WTC11 (cell line): ENCODE measurements at regions not wholly inside any gene's neighbourhood (a gene's known extent, or its start where the extent isn't known, plus 50 kb on each side); places are given as distances from the start of the nearest gene placed in this dataset.

Experiments
- ATAC-seq: fragments of 200-7000 bp; cut with Tn5 transposase; 2 replicates; pipeline ENCODE4 v1.10.0; 2021; ENCODE audit warnings: mild to moderate bottlenecking, moderate library complexity
- CTCF ChIA-PET: fragments of 300-600 bp; sonication (Branson Sonifier 250); formaldehyde crosslinking; loops from one replicate; lab custom pipeline; 2021; ENCODE audit warnings: antibody characterized with exemption; lab: Charles Lee
- POLR2A ChIA-PET: fragments of 350-600 bp; sonication (Branson Sonifier 250); formaldehyde crosslinking; loops from one replicate; lab custom pipeline; 2021; ENCODE audit warnings: antibody characterized with exemption; lab: Charles Lee
- DNase-seq: peaks from one replicate; pipeline ENCODE4 v3.0.0; 2021; ENCODE audit warnings: low spot score
- H3K27ac Mint-ChIP-seq: 2 replicates; pipeline ENCODE4 v1.8.0; 2021; ENCODE audit warnings: mixed read lengths
- H3K27me3 Mint-ChIP-seq: 2 replicates; pipeline ENCODE4 v1.8.0; 2021; ENCODE audit warnings: low read depth, mild to moderate bottlenecking, moderate library complexity, mixed read lengths
- H3K36me3 Mint-ChIP-seq: 2 replicates; pipeline ENCODE4 v1.8.0; 2021; ENCODE audit warnings: mixed read lengths
- H3K4me1 Mint-ChIP-seq: 2 replicates; pipeline ENCODE4 v1.8.0; 2022; ENCODE audit warnings: mixed read lengths
- H3K4me3 Mint-ChIP-seq: 2 replicates; pipeline ENCODE4 v1.8.0; 2021; ENCODE audit warnings: mild to moderate bottlenecking, moderate library complexity, mixed read lengths
- H3K9me3 Mint-ChIP-seq: 2 replicates; pipeline ENCODE4 v1.8.0; 2021; ENCODE audit warnings: mixed read lengths
- E2F1 ChIP-seq: sonication (generic); formaldehyde crosslinking; IDR thresholded peaks from 2 replicates; pipeline ENCODE4 v1.8.0; 2022; ENCODE audit warnings: mild to moderate bottlenecking, missing genetic modification reagents
- MYBL2 ChIP-seq: sonication (generic); formaldehyde crosslinking; IDR thresholded peaks from 2 replicates; pipeline ENCODE4 v1.8.1; 2023; ENCODE audit warnings: mild to moderate bottlenecking, moderate library complexity, missing genetic modification reagents
- NFATC4 ChIP-seq: fragments of 250-450 bp; sonication (Bioruptor Pico); IDR thresholded peaks from 2 replicates; pipeline ENCODE4 v1.9.0; 2021; ENCODE audit warnings: mild to moderate bottlenecking
- NFYB ChIP-seq: sonication (generic); formaldehyde crosslinking; conservative IDR thresholded peaks from 2 replicates; pipeline ENCODE4 v1.8.0; 2022; ENCODE audit warnings: low read depth, missing genetic modification reagents
- PRRX2 ChIP-seq: fragments of 250-450 bp; sonication (Bioruptor Pico); IDR thresholded peaks from 2 replicates; pipeline ENCODE4 v1.8.0; 2021; ENCODE audit warnings: mild to moderate bottlenecking
- RELA ChIP-seq: sonication (generic); formaldehyde crosslinking; IDR thresholded peaks from 2 replicates; pipeline ENCODE4 v1.8.1; 2022; ENCODE audit warnings: missing genetic modification reagents, mild to moderate bottlenecking, borderline replicate concordance
- RORB ChIP-seq: fragments of 250-450 bp; sonication (Bioruptor Pico); IDR thresholded peaks from 2 replicates; pipeline ENCODE4 v1.9.0; 2021; ENCODE audit warnings: mild to moderate bottlenecking
- SP1 ChIP-seq: sonication (generic); formaldehyde crosslinking; conservative IDR thresholded peaks from 2 replicates; pipeline ENCODE4 v1.8.1; 2022; ENCODE audit warnings: missing genetic modification reagents
- TP53 ChIP-seq: sonication (generic); formaldehyde crosslinking; IDR thresholded peaks from 2 replicates; pipeline ENCODE4 v1.8.1; 2023; ENCODE audit warnings: mild to moderate bottlenecking, missing genetic modification reagents
- ZNF121 ChIP-seq: sonication (generic); formaldehyde crosslinking; IDR thresholded peaks from 2 replicates; pipeline ENCODE4 v1.8.0; 2023; ENCODE audit warnings: missing genetic modification reagents
- ZNF138 ChIP-seq: sonication (generic); formaldehyde crosslinking; conservative IDR thresholded peaks from 2 replicates; pipeline ENCODE4 v1.8.1; 2022; ENCODE audit warnings: mild to moderate bottlenecking, moderate library complexity, missing genetic modification reagents
- ZNF263 ChIP-seq: sonication (generic); formaldehyde crosslinking; IDR thresholded peaks from 2 replicates; pipeline ENCODE4 v1.8.1; 2022; ENCODE audit warnings: low read depth, mild to moderate bottlenecking, moderate library complexity, missing genetic modification reagents
- ZNF396 ChIP-seq: fragments of 250-450 bp; sonication (Bioruptor Pico); IDR thresholded peaks from 2 replicates; pipeline ENCODE4 v1.8.0; 2021; ENCODE audit warnings: mild to moderate bottlenecking, moderate library complexity, borderline replicate concordance
- ZNF416 ChIP-seq: fragments of 250-450 bp; sonication (Bioruptor Pico); IDR thresholded peaks from 2 replicates; pipeline ENCODE4 v1.9.0; 2021; ENCODE audit warnings: mild to moderate bottlenecking, inconsistent platforms
- ZNF671 ChIP-seq: fragments of 250-450 bp; sonication (Bioruptor Pico); IDR thresholded peaks from 2 replicates; pipeline ENCODE4 v1.8.0; 2021; ENCODE audit warnings: mild to moderate bottlenecking
- TF ChIP-seq, protein P1 (sequence below): fragments of 250-450 bp; sonication (Bioruptor Pico); IDR thresholded peaks from 2 replicates; pipeline ENCODE4 v1.9.0; 2021; ENCODE audit warnings: moderate library complexity, mild to moderate bottlenecking, inconsistent platforms, borderline replicate concordance
- TF ChIP-seq, protein P2 (sequence below): sonication (generic); formaldehyde crosslinking; IDR thresholded peaks from 2 replicates; pipeline ENCODE4 v1.8.0; 2023; ENCODE audit warnings: mild to moderate bottlenecking, missing genetic modification reagents
- TF ChIP-seq, protein P3 (sequence below): sonication (generic); formaldehyde crosslinking; IDR thresholded peaks from 2 replicates; pipeline ENCODE4 v1.8.1; 2022; ENCODE audit warnings: low read depth, missing genetic modification reagents, borderline replicate concordance
- TF ChIP-seq, protein P4 (sequence below): sonication (generic); formaldehyde crosslinking; conservative IDR thresholded peaks from 2 replicates; pipeline ENCODE4 v1.8.1; 2023; ENCODE audit warnings: mild to moderate bottlenecking, low read depth, missing genetic modification reagents, moderate library complexity
- TF ChIP-seq, protein P5 (sequence below): sonication (generic); formaldehyde crosslinking; IDR thresholded peaks from 2 replicates; pipeline ENCODE4 v1.8.1; 2023; ENCODE audit warnings: mild to moderate bottlenecking, missing genetic modification reagents, moderate library complexity
- TF ChIP-seq, protein P6 (sequence below): sonication (generic); formaldehyde crosslinking; IDR thresholded peaks from 2 replicates; pipeline ENCODE4 v1.8.1; 2022; ENCODE audit warnings: mild to moderate bottlenecking, missing genetic modification reagents, moderate library complexity, borderline replicate concordance

DNA sequence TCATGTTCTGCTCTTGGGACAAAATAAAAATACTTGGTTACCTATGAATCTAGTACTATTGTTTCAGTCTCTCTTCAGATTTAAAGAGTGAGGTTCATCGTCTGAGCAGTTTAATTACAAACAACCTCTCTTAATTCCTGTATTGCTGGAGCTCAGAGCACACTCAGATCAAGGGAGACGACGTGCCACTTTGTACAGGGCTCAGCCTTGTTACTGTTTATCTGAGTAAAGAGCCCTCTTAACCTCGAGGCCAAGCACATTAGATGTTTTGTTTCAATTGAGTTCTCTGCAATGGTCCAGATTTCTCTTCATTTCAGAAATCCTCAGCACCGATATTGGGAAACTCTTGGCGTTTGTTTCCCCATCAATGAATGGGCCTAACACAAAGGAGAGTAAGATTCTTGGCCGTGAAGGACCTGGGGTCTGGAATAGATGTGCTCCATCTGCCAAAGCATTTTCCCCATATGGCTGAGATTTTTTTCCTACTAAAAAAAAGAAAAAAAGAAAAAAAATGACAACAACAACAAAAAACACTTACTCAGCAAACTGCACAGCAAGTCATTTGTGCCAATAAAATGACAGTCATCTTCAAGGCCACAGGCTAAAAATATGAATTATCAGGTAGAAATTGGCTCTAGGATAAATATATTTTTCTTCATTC is 82.6 kb upstream of the CCN6 start (continued):
- TF ChIP-seq, protein P1, sequence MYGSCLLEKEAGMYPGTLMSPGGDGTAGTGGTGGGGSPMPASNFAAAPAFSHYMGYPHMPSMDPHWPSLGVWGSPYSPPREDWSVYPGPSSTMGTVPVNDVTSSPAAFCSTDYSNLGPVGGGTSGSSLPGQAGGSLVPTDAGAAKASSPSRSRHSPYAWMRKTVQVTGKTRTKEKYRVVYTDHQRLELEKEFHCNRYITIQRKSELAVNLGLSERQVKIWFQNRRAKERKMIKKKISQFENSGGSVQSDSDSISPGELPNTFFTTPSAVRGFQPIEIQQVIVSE (CRISPR knock-in tag): no peak
- TF ChIP-seq ZNF416: no peak
- TF ChIP-seq ZNF396 (CRISPR knock-in tag): no peak
- TF ChIP-seq, protein P2, sequence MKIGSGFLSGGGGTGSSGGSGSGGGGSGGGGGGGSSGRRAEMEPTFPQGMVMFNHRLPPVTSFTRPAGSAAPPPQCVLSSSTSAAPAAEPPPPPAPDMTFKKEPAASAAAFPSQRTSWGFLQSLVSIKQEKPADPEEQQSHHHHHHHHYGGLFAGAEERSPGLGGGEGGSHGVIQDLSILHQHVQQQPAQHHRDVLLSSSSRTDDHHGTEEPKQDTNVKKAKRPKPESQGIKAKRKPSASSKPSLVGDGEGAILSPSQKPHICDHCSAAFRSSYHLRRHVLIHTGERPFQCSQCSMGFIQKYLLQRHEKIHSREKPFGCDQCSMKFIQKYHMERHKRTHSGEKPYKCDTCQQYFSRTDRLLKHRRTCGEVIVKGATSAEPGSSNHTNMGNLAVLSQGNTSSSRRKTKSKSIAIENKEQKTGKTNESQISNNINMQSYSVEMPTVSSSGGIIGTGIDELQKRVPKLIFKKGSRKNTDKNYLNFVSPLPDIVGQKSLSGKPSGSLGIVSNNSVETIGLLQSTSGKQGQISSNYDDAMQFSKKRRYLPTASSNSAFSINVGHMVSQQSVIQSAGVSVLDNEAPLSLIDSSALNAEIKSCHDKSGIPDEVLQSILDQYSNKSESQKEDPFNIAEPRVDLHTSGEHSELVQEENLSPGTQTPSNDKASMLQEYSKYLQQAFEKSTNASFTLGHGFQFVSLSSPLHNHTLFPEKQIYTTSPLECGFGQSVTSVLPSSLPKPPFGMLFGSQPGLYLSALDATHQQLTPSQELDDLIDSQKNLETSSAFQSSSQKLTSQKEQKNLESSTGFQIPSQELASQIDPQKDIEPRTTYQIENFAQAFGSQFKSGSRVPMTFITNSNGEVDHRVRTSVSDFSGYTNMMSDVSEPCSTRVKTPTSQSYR (CRISPR knock-in tag): no peak

- peaks cover 18% of the 10 kb centered on the region for H3K4me1 Mint-ChIP-seq
- no peak for ATAC-seq
- no peaks in the 10 kb centered on the region for H3K36me3 Mint-ChIP-seq
- peaks cover 7% of the 10 kb centered on the region for H3K27me3 Mint-ChIP-seq
- CTCF ChIA-PET: no interaction called here
- no peak overlapping the region for H3K27ac Mint-ChIP-seq
- POLR2A ChIA-PET: no interaction called here
- TF ChIP-seq ZNF138 (no peak), ZNF671 (CRISPR knock-in tag) (no peak), ZNF263 (CRISPR knock-in tag) (no peak), NFYB (CRISPR knock-in tag) (no peak), RELA (CRISPR knock-in tag) (no peak)
- TF ChIP-seq, protein P3, sequence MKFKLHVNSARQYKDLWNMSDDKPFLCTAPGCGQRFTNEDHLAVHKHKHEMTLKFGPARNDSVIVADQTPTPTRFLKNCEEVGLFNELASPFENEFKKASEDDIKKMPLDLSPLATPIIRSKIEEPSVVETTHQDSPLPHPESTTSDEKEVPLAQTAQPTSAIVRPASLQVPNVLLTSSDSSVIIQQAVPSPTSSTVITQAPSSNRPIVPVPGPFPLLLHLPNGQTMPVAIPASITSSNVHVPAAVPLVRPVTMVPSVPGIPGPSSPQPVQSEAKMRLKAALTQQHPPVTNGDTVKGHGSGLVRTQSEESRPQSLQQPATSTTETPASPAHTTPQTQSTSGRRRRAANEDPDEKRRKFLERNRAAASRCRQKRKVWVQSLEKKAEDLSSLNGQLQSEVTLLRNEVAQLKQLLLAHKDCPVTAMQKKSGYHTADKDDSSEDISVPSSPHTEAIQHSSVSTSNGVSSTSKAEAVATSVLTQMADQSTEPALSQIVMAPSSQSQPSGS (CRISPR knock-in tag): no peak
- no peak for DNase-seq
- H3K9me3 Mint-ChIP-seq: no peaks in the 10 kb centered on the region
- H3K4me3 Mint-ChIP-seq: no peak overlapping the region
Observed at GRCh38 chr6:111971866-111972532, 81.9 kb upstream of the CCN6 start.

DNA sequence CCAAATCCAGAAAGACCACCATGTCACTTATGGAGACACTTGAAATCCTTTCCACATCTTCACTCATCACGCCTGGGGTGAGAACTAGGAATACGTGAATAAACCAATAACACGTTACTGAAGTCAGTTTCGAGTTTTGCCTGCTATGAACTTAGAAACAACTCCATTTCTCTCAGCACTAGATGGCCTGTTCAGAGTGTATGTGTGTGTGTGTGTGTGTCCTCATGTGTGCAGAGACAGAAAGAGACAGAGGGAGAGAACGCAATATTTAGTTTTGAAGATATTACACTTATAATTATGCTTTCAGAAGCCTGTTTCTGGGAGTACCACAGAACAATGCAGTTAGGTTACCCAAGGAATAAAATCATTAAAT is 81.2 kb upstream of the CCN6 start:
- ChIA-PET CTCF (no interaction called here), POLR2A (no interaction called here)
- DNase-seq: no peak
- no peak for ATAC-seq
- peaks cover 13% of the 10 kb centered on the region for H3K27me3 Mint-ChIP-seq
- H3K4me1 Mint-ChIP-seq: peaks cover 18% of the 10 kb centered on the region
- H3K36me3 Mint-ChIP-seq: no peaks in the 10 kb centered on the region
- no peaks in the 10 kb centered on the region for H3K9me3 Mint-ChIP-seq
- H3K27ac Mint-ChIP-seq: no peak overlapping the region
- no peak overlapping the region for H3K4me3 Mint-ChIP-seq
- no peak for TF ChIP-seq SP1 (CRISPR knock-in tag)
- TF ChIP-seq, protein P4, sequence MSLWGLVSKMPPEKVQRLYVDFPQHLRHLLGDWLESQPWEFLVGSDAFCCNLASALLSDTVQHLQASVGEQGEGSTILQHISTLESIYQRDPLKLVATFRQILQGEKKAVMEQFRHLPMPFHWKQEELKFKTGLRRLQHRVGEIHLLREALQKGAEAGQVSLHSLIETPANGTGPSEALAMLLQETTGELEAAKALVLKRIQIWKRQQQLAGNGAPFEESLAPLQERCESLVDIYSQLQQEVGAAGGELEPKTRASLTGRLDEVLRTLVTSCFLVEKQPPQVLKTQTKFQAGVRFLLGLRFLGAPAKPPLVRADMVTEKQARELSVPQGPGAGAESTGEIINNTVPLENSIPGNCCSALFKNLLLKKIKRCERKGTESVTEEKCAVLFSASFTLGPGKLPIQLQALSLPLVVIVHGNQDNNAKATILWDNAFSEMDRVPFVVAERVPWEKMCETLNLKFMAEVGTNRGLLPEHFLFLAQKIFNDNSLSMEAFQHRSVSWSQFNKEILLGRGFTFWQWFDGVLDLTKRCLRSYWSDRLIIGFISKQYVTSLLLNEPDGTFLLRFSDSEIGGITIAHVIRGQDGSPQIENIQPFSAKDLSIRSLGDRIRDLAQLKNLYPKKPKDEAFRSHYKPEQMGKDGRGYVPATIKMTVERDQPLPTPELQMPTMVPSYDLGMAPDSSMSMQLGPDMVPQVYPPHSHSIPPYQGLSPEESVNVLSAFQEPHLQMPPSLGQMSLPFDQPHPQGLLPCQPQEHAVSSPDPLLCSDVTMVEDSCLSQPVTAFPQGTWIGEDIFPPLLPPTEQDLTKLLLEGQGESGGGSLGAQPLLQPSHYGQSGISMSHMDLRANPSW (CRISPR knock-in tag): no peak
- no peak for TF ChIP-seq RELA (CRISPR knock-in tag)
- no peak for TF ChIP-seq TP53 (CRISPR knock-in tag)
- no peak for TF ChIP-seq NFATC4 (CRISPR knock-in tag)
- TF ChIP-seq E2F1 (CRISPR knock-in tag): no peak
- no peak for TF ChIP-seq ZNF121 (CRISPR knock-in tag)
- no peak for TF ChIP-seq RORB (CRISPR knock-in tag)
- TF ChIP-seq MYBL2 (CRISPR knock-in tag): no peak
- TF ChIP-seq, protein P1 (CRISPR knock-in tag): no peak
- no peak for TF ChIP-seq ZNF263 (CRISPR knock-in tag)
- TF ChIP-seq PRRX2 (CRISPR knock-in tag): no peak
- TF ChIP-seq, protein P5, sequence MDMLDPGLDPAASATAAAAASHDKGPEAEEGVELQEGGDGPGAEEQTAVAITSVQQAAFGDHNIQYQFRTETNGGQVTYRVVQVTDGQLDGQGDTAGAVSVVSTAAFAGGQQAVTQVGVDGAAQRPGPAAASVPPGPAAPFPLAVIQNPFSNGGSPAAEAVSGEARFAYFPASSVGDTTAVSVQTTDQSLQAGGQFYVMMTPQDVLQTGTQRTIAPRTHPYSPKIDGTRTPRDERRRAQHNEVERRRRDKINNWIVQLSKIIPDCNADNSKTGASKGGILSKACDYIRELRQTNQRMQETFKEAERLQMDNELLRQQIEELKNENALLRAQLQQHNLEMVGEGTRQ (CRISPR knock-in tag): no peak
- TF ChIP-seq, protein P6, sequence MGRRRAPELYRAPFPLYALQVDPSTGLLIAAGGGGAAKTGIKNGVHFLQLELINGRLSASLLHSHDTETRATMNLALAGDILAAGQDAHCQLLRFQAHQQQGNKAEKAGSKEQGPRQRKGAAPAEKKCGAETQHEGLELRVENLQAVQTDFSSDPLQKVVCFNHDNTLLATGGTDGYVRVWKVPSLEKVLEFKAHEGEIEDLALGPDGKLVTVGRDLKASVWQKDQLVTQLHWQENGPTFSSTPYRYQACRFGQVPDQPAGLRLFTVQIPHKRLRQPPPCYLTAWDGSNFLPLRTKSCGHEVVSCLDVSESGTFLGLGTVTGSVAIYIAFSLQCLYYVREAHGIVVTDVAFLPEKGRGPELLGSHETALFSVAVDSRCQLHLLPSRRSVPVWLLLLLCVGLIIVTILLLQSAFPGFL (CRISPR knock-in tag): no peak
